Activated naive CD4-positive, alpha-beta T cell treated with anti-CD3 and anti-CD28 coated beads, Interleukin-2, amount 50 U/mL, for 72 hours (primary cell): ENCODE measurements at regions not wholly inside any gene's neighbourhood (a gene's known extent, or its start where the extent isn't known, plus 50 kb on each side); places are given as distances from the start of the nearest gene placed in this dataset.
A peak's percentile ranks its signal among the peaks of the same experiment; 100 is the strongest.

Experiments used
- ATAC-seq, 2 donors: fragments of 150-1000 bp; cut with Tn5 transposase; 2 replicates each; pipeline ENCODE4 v1.10.0; 2021; ENCODE audit warnings: mild to moderate bottlenecking in 2 of 2, moderate library complexity in 2 of 2
- DNase-seq, 2 donors: peaks; one replicate each; pipeline ENCODE4 v3.0.0; 2021 to 2022; ENCODE audit warnings: low spot score in 2 of 2
- H3K27ac Mint-ChIP-seq, 2 donors: one replicate each; pipeline ENCODE4 v1.8.0; 2022; ENCODE audit warnings: mild to moderate bottlenecking in 2 of 2, mixed read lengths in 2 of 2
- H3K36me3 Mint-ChIP-seq, 2 donors: one replicate each; pipeline ENCODE4 v1.8.0; 2022; ENCODE audit warnings: mixed read lengths in 2 of 2
- H3K9me3 Mint-ChIP-seq, 2 donors: one replicate each; pipeline ENCODE4 v1.8.0; 2022; ENCODE audit warnings: mixed read lengths in 2 of 2

GRCh38 chr11:134668796-134669195 lies 256.8 kb upstream of the B3GAT1 start:
- peaks cover 0 to 4% of the 10 kb centered on the region in 2 donors for H3K9me3 Mint-ChIP-seq
- no peak overlapping the region for H3K27ac Mint-ChIP-seq
- H3K36me3 Mint-ChIP-seq: no peaks in the 10 kb centered on the region
- ATAC-seq: no peak
- DNase-seq: no peak

DNA sequence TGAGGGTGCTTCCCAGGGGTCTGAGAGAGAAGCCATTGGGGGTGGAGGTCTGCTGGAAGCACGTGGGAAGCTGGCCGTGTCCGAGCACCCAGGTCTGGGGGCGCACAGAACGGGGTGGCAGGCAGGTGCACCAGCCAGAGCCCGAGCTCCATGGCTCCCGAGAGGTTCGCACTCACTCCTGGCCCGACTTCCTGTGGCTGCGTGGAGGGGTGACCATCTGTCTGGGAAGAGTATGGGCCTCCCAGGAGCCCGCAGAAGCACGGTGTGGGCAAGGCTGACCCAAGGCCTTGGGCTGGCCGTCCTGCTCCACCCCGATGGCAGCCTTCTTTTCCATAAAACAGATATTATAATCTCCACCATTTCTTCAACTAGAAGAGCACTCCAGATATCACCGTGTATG lies 256.0 kb upstream of the B3GAT1 start:
- H3K36me3 Mint-ChIP-seq: no peaks in the 10 kb centered on the region
- DNase-seq (no peak), ATAC-seq (no peak)
- no peaks in the 10 kb centered on the region for H3K9me3 Mint-ChIP-seq
- H3K27ac Mint-ChIP-seq: no peak overlapping the region

GRCh38 chr11:134667505-134667904 lies 255.5 kb upstream of the B3GAT1 start:
- no peak for DNase-seq
- Mint-ChIP-seq H3K36me3 (no peaks in the 10 kb centered on the region), H3K27ac (no peak overlapping the region), H3K9me3 (no peaks in the 10 kb centered on the region)
- ATAC-seq: no peak

- no peaks in the 10 kb centered on the region for H3K9me3 Mint-ChIP-seq
- H3K27ac Mint-ChIP-seq: no peak overlapping the region
- no peaks in the 10 kb centered on the region for H3K36me3 Mint-ChIP-seq
- no peak for DNase-seq
- no peak for ATAC-seq
These were observed 255.1 kb upstream of the B3GAT1 start for GRCh38 chr11:134667175-134667500.

GRCh38 chr11:134666273-134667174 lies 254.5 kb upstream of the B3GAT1 start:
- no peak overlapping the region for H3K27ac Mint-ChIP-seq
- ATAC-seq: no peak
- no peaks in the 10 kb centered on the region for H3K36me3 Mint-ChIP-seq
- DNase-seq: no peak
- H3K9me3 Mint-ChIP-seq: no peaks in the 10 kb centered on the region

DNA sequence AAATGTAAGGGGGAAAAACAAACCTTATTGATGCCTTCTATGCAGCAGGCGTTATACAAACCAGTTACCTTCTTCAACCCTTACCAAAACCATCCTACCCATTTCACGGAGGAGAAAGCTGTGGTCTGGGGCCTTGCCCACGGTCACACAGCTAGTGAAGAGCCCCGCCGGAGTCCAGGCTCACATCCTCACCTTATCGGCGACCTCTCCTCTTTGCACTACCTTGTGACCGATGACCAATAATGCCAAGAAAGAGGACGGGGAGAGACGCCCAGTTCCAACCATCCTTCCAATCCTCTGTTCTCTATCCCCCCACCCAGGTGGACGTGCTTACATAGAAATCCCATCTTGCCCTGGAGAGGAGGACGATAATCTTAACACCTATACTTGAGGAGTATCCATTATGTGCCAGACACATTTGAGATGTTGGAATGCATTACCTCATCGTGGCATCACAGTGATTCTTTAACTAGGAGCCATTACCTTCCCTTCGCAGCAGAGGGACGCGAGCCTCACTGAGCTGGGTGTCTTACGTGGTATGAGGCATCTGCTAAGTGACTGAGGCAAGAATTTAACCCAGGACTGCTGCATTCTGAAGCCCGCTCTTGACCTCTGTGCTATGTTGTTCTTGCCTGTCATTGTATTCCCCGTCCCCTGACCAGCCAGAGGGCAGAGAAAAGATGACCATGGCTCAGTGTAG lies 253.7 kb upstream of the B3GAT1 start:
- peaks cover under 1 to 2% of the 10 kb centered on the region in 2 donors for H3K36me3 Mint-ChIP-seq
- ATAC-seq (no peak), DNase-seq (no peak)
- no peak overlapping the region for H3K27ac Mint-ChIP-seq
- H3K9me3 Mint-ChIP-seq: peaks cover 0 to 2% of the 10 kb centered on the region in 2 donors

DNA sequence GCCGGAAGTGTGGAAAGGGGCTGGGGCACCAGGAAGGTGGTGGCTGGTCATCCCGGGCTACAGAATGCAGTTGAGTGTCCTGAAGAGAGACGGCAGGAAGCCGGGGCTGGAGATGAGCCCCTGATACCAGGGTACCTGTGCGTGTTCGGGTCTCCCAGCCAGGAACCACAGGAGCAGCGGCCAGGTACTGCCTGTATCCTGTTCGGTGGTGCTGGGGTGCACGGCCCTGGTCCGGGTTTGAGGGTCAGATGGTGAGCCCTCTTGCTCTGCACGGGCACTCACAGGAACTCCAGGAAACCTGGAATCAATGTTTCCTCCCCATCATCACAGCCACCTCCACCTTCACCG lies 253.1 kb upstream of the B3GAT1 start:
- Mint-ChIP-seq H3K27ac (no peak overlapping the region), H3K36me3 (peaks cover 6 to 8% of the 10 kb centered on the region in 2 donors), H3K9me3 (peaks cover 0 to 3% of the 10 kb centered on the region in 2 donors)
- DNase-seq (no peak), ATAC-seq (no peak)

- Mint-ChIP-seq H3K9me3 (peaks cover 0 to 3% of the 10 kb centered on the region in 2 donors), H3K27ac (no peak overlapping the region), H3K36me3 (peaks cover 9% of the 10 kb centered on the region in 2 donors)
- DNase-seq (no peak), ATAC-seq (no peak)
These were observed 252.6 kb upstream of the B3GAT1 start for GRCh38 chr11:134664447-134665187.

DNA sequence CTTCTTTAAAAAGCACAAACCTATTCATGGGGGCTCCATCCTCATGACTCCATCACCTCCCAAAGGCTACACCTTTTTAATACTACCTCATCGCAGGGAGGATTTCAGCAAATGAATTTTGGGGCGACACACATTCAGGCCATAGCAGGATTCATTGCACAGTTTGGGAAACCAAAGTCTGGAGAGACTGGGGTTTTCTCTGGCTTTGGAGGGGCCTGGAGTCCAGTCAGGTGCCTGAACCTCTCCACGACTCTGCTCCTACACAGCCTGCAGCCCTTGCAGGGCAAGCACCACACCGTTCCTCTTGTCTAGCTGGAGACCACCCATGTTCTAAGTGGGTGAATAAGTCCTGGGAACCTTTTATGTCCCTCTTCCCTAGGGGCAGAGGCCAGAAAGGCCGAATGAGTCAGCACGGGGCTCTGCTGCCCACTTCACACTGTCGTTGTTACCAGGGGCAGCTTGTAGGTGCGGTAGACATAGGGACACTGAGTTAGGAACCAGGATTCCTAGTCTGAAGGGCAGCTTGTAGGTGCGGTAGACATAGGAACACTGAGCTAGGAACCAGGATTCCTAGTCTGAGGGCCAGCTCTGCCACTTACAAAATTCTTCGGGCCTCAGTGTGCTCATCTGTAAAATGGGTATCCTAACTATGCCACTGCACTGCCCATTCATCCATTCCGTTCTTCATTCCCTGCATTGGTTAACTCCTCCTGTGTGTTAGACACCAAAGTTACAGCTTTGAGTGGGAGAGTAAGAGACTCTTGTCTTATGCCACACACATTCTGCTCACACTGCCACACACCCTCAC lies 251.7 kb upstream of the B3GAT1 start:
- no peak for ATAC-seq
- H3K36me3 Mint-ChIP-seq: peaks cover 9% of the 10 kb centered on the region in 2 donors
- peaks cover 0 to 3% of the 10 kb centered on the region in 2 donors for H3K9me3 Mint-ChIP-seq
- H3K27ac Mint-ChIP-seq: no peak overlapping the region
- DNase-seq: no peak

- Mint-ChIP-seq H3K27ac (no peak overlapping the region), H3K36me3 (peaks cover 9% of the 10 kb centered on the region in 2 donors), H3K9me3 (peaks cover 0 to 3% of the 10 kb centered on the region in 2 donors)
- no peak for DNase-seq
- no peak for ATAC-seq
These were observed 250.8 kb upstream of the B3GAT1 start for GRCh38 chr11:134662629-134663360.

DNA sequence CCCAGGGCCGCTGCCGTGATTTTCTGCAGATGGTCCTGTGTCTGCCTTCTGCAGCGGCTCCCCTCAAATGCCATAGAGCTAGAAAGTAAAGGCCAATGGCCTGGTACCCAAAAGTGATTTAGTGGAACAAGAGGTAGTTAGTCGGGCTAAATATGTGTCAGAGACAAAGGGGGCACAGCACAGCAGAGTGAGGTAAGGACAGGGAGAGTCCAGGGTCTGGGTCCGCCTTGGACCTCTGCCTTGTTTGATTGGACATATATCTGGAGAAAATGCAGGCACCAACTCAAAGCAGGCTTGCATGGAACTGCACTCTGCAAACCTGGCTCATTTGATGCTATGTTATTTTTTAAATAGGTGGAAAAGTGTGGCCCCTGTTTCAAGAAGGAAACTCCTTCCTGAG lies 249.6 kb upstream of the B3GAT1 start:
- no peak for DNase-seq
- ATAC-seq: no peak
- H3K36me3 Mint-ChIP-seq: peaks cover 9% of the 10 kb centered on the region in 2 donors
- H3K27ac Mint-ChIP-seq: peak overlapping the region in 1 of 2 donors; percentile 50
- peaks cover 0 to 3% of the 10 kb centered on the region in 2 donors for H3K9me3 Mint-ChIP-seq

DNA sequence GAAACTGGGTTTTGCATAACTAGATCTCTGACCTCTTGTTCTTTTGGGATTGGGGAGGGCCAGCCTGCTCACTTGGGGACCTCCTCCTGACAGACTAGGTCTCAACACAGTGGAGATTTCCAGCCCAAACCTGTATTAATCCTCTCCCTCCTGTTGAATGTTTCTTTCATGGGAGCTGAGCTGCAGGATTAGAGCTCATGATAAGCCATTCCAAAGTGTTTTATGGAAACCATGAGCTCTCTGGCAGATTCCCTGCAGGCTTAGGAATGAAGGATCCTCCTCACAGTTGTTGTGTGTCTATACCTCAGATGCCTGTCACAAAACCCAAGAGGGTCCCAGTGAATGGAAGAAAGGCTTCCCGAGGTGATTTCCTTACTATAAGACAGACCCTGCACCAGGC lies 248.4 kb upstream of the B3GAT1 start:
- ATAC-seq: no peak

DNA sequence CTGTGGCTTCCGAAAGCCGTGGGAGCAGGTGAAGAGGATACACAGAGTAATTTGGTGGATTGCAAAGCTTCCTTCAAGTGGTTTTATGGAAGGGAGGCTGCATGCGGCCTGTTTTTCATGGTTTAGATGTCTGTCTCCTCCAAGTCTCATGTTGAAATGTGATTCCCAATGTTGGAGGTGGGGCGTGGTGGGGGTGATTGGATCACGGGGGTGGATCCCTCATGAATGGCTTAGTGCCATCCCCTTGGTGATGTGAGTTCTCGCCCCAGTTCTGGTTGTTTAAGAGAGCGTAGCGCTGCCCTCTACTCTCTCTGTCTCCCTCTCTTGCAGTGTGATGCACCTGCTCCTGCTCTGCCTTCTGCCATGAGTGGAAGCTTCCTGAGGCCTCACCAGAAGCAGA lies 247.8 kb upstream of the B3GAT1 start:
- Mint-ChIP-seq H3K9me3 (peaks cover 5 to 9% of the 10 kb centered on the region in 2 donors), H3K36me3 (peaks cover 14 to 16% of the 10 kb centered on the region in 2 donors), H3K27ac (no peak overlapping the region)
- DNase-seq (peak in 1 of 2 donors; percentile 7), ATAC-seq (no peak)

More for the DNA sequence above, 248.4 kb upstream of the B3GAT1 start:
- peaks cover 14 to 16% of the 10 kb centered on the region in 2 donors for H3K36me3 Mint-ChIP-seq
- no peak overlapping the region for H3K27ac Mint-ChIP-seq
- DNase-seq: no peak
- peaks cover 5 to 9% of the 10 kb centered on the region in 2 donors for H3K9me3 Mint-ChIP-seq

- DNase-seq (no peak), ATAC-seq (no peak)
- peaks cover 14 to 16% of the 10 kb centered on the region in 2 donors for H3K36me3 Mint-ChIP-seq
- H3K9me3 Mint-ChIP-seq: peaks cover 5 to 9% of the 10 kb centered on the region in 2 donors
- no peak overlapping the region for H3K27ac Mint-ChIP-seq
These were observed 246.6 kb upstream of the B3GAT1 start for GRCh38 chr11:134658481-134659225.

GRCh38 chr11:134657631-134658030 lies 245.6 kb upstream of the B3GAT1 start:
- DNase-seq (peak in 1 of 2 donors; percentile 18), ATAC-seq (no peak)
- Mint-ChIP-seq H3K9me3 (peaks cover 5 to 9% of the 10 kb centered on the region in 2 donors), H3K27ac (no peak overlapping the region), H3K36me3 (peaks cover 14 to 16% of the 10 kb centered on the region in 2 donors)
